K562 (cell line): ENCODE measurements at regions not wholly inside any gene's neighbourhood (a gene's known extent, or its start where the extent isn't known, plus 50 kb on each side); places are given as distances from the start of the nearest gene placed in this dataset.

ENCODE experiments used
- ATAC-seq: fragments of 200-7000 bp; cut with Tn5 transposase; 3 replicates; pipeline ENCODE4 v1.9.1; 2020; ENCODE audit warnings: moderate library complexity
- BruUV-seq: library from RNA; stranded (reverse); fragments of 400-500 nt; replicated peaks from 2 replicates; lab custom pipeline; 2021; lab: Mats Ljungman, UMichigan
- CTCF ChIA-PET: fragments of 300-600 bp; formaldehyde crosslinking; extraction: SDS; loops from one replicate; lab custom pipeline; 2021; ENCODE audit warnings: low intra/inter-chr PET ratio; lab: Yijun Ruan, JAX
- POLR2A ChIA-PET: fragments of 300-600, 350-650 bp; sonication (Branson Sonifier 250); formaldehyde crosslinking; extraction: SDS; loops from one replicate; lab custom pipeline; 2021; ENCODE audit warnings: antibody characterized with exemption, inconsistent platforms; lab: Yijun Ruan, JAX
- DNase-seq, 4 experiments: peaks; one replicate each; pipeline versions ENCODE4 v3.0.0 to v3.0.0-alpha.2; 2011 to 2018; ENCODE audit warnings: low spot score in 3 of 4, mixed read lengths in 3 of 4; ENCODE audit errors: extremely low read depth in 1 of 4
- FAIRE-seq: peaks from 2 replicates; lab custom pipeline; 2011; peaks lifted over from hg19 to GRCh38; lab: Jason Lieb, UNC
- H2AFZ ChIP-seq: 2 replicates; pipeline ENCODE4 v1.6.0; 2011; ENCODE audit warnings: low read depth, low read length, control low read depth, inconsistent platforms
- H3K27ac ChIP-seq: fragments of 200-600 bp; 3 replicates; pipeline ENCODE4 v1.8.0; 2011; ENCODE audit warnings: low read depth, mild to moderate bottlenecking, control low read depth, inconsistent platforms, low read length, moderate library complexity, mixed read lengths; ENCODE audit errors: extremely low read depth
- H3K27me3 ChIP-seq, 2 experiments: fragments of 300-600 bp in 1 of 2; 2 replicates in 1 of 2; 3 replicates in 1 of 2; pipeline versions ENCODE4 v1.6.0 to v1.8.0; 2011; ENCODE audit warnings: inconsistent platforms in 2 of 2, low read length in 2 of 2, mild to moderate bottlenecking in 1 of 2, mixed read lengths in 1 of 2, moderate library complexity in 1 of 2; ENCODE audit not compliant: control insufficient read depth in 2 of 2, insufficient read depth in 2 of 2
- H3K36me3 ChIP-seq: fragments of 300-600 bp; 3 replicates; pipeline ENCODE4 v1.8.0; 2011; ENCODE audit warnings: mild to moderate bottlenecking, low read length, inconsistent platforms; ENCODE audit not compliant: control insufficient read depth, insufficient read depth
- H3K4me1 ChIP-seq, 2 experiments: fragments of 200-600 bp in 1 of 2; replicated peaks in 1 of 2; 2 replicates in 1 of 2; 3 replicates in 1 of 2; pipeline versions ENCODE4 v1.5.1 to v1.8.0; 2011; ENCODE audit warnings: inconsistent platforms in 2 of 2, low read length in 2 of 2, mild to moderate bottlenecking in 1 of 2, mixed read lengths in 1 of 2, moderate library complexity in 1 of 2; ENCODE audit not compliant: control insufficient read depth in 2 of 2, insufficient read depth in 2 of 2
- H3K4me2 ChIP-seq: 2 replicates; pipeline ENCODE4 v1.6.1; 2011; ENCODE audit warnings: low read length, control low read depth, inconsistent platforms, mixed read lengths; ENCODE audit not compliant: insufficient read depth
- H3K4me3 ChIP-seq: fragments of 200-600 bp; sonication (generic), shearing (Covaris generic); 2 replicates; pipeline ENCODE4 v1.5.1; 2016; ENCODE audit warnings: control low read depth, inconsistent platforms
- H3K79me2 ChIP-seq: fragments of 200-600 bp; 3 replicates; pipeline ENCODE4 v1.8.0; 2011; ENCODE audit warnings: low read length, inconsistent platforms; ENCODE audit not compliant: control insufficient read depth, insufficient read depth
- H3K9ac ChIP-seq, 2 experiments: 2 replicates each; pipeline versions ENCODE4 v1.6.0 to v1.6.1; 2011; ENCODE audit warnings: low read depth in 2 of 2, low read length in 2 of 2, control low read depth in 1 of 2, inconsistent platforms in 1 of 2, mild to moderate bottlenecking in 1 of 2, mixed read lengths in 1 of 2; ENCODE audit not compliant: insufficient read depth in 1 of 2
- H3K9me1 ChIP-seq: one replicate; pipeline ENCODE4 v1.6.0; 2011; ENCODE audit warnings: inconsistent platforms, mild to moderate bottlenecking, low read length, moderate library complexity; ENCODE audit not compliant: control insufficient read depth, insufficient read depth
- H3K9me3 ChIP-seq: replicated peaks from 2 replicates; pipeline ENCODE4 v1.5.1; 2011; ENCODE audit warnings: low read depth, low read length, inconsistent platforms; ENCODE audit not compliant: control insufficient read depth, insufficient read depth
- H4K20me1 ChIP-seq: replicated peaks from 2 replicates; pipeline ENCODE4 v1.6.1; 2011; ENCODE audit warnings: low read length, inconsistent platforms, mixed read lengths; ENCODE audit not compliant: control insufficient read depth, insufficient read depth
- BACH1 ChIP-seq: fragments of 200-800 bp; sonication (Bioruptor generic); IDR thresholded peaks from 2 replicates; pipeline ENCODE4 v1.6.1; 2016; ENCODE audit warnings: missing genetic modification characterization, missing compliant biosample characterization
- BCLAF1 ChIP-seq, 2 experiments: fragments of 450-650 bp in 1 of 2; IDR thresholded peaks; 2 replicates each; pipeline ENCODE4 v1.6.1; 2011 to 2017; ENCODE audit warnings: low read depth in 2 of 2, antibody characterized with exemption in 1 of 2, borderline replicate concordance in 1 of 2, low read length in 1 of 2, mild to moderate bottlenecking in 1 of 2, mixed read lengths in 1 of 2; ENCODE audit not compliant: control insufficient read depth in 1 of 2
- C11orf30 ChIP-seq: fragments of 450-650 bp; IDR thresholded peaks from 2 replicates; pipeline ENCODE4 v1.6.1; 2016; ENCODE audit warnings: low read depth, mild to moderate bottlenecking
- MTA3 ChIP-seq: fragments of 450-650 bp; formaldehyde crosslinking; IDR thresholded peaks from 2 replicates; pipeline ENCODE4 v1.6.1; 2017; ENCODE audit warnings: mild to moderate bottlenecking, borderline replicate concordance
- SNIP1 ChIP-seq: fragments of 450-650 bp; IDR thresholded peaks from 2 replicates; pipeline ENCODE4 v1.7.1; 2017; ENCODE audit warnings: low read depth, mild to moderate bottlenecking
- TAF15 ChIP-seq: fragments of 200-400 bp; formaldehyde crosslinking; IDR thresholded peaks from 2 replicates; pipeline ENCODE4 v1.6.1; 2017; ENCODE audit warnings: mild to moderate bottlenecking, low read depth, low read length, moderate library complexity
- ZNF512 ChIP-seq: IDR thresholded peaks from 2 replicates; pipeline ENCODE4 v1.6.1; 2016; ENCODE audit warnings: missing genetic modification characterization, missing compliant biosample characterization
- WGBS: fragments of 100-300 bp; shearing (Covaris generic); methylation state at CpG from one replicate; pipeline ENCODE4 v1.1.6; 2016; ENCODE audit warnings: low coverage, mixed read lengths; ENCODE audit not compliant: insufficient coverage; ENCODE audit errors: missing lambda C conversion rate; 5-methylcytosine and 5-hydroxymethylcytosine counted together
- in situ Hi-C: fragments of 300-500 bp; cut with MboI; formaldehyde crosslinking; loops from 4 replicates; pipeline ENCODE4 v1.15.0; 2018; ENCODE audit warnings: inconsistent platforms, mixed read lengths
- intact Hi-C: fragments of 100-400 bp; cut with micrococcal nuclease; formaldehyde crosslinking; loops from 2 replicates; pipeline ENCODE4 v1.14.2; 2022
- TF ChIP-seq, protein P1 (sequence below): fragments of 450-650 bp; conservative IDR thresholded peaks from 2 replicates; pipeline ENCODE4 v1.6.1; 2016; ENCODE audit warnings: missing genetic modification characterization, low read depth, mild to moderate bottlenecking, missing compliant biosample characterization, moderate library complexity

- in situ Hi-C loops, result no loop called here
- Histone ChIP-seq H3K79me2 (no peaks in the 10 kb centered on the region), H2AFZ (no peak overlapping the region), H3K4me2 (no peak overlapping the region), H3K9ac (no peak overlapping the region), H3K27ac (no peak overlapping the region), H3K36me3 (no peaks in the 10 kb centered on the region), H3K9me1 (no peaks in the 10 kb centered on the region), H3K4me1 (no peaks in the 10 kb centered on the region), H3K27me3 (peaks cover 0 to 6% of the 10 kb centered on the region in 2 experiments; a peak in 3 of 5 replicates), H3K9me3 (no peaks in the 10 kb centered on the region), H3K4me3 (no peak overlapping the region), H4K20me1 (no peaks in the 10 kb centered on the region)
- 0% methylated on average over 2 of the region's 2 CpGs for WGBS
- ATAC-seq, result no peak
- intact Hi-C loops, result loop anchor here (5.0 kb wide), 1 partner anchor 651 kb away; no protein-coding TSS in a partner anchor
- no peak for FAIRE-seq
- ChIA-PET POLR2A (no interaction called here), CTCF (no interaction called here)
- BruUV-seq, result no TSS peak
- DNase-seq, result no peak
- TF ChIP-seq C11orf30 (no peak), ZNF512 (tag) (no peak), BACH1 (tag) (no peak), BCLAF1 (IDR thresholded peaks at IDR 0.05; ENCODE audit: borderline replicate concordance in 1 of 2, control insufficient read depth in 1 of 2, low read depth in 2 of 2, low read length in 1 of 2) (no peak), SNIP1 (no peak), MTA3 (no peak), TAF15 (no peak)
- TF ChIP-seq, protein P1, sequence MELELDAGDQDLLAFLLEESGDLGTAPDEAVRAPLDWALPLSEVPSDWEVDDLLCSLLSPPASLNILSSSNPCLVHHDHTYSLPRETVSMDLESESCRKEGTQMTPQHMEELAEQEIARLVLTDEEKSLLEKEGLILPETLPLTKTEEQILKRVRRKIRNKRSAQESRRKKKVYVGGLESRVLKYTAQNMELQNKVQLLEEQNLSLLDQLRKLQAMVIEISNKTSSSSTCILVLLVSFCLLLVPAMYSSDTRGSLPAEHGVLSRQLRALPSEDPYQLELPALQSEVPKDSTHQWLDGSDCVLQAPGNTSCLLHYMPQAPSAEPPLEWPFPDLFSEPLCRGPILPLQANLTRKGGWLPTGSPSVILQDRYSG (tag), result no peak
- TF ChIP-seq, all 486 proteins: peak for 0
Observed at GRCh38 chr3:153600896-153601295, 438.9 kb downstream of the RAP2B start.
